Ishikawa (cell line): ENCODE measurements at regions not wholly inside any gene's neighbourhood (a gene's known extent, or its start where the extent isn't known, plus 50 kb on each side); places are given as distances from the start of the nearest gene placed in this dataset.

Source experiments
- CEBPB ChIP-seq: IDR thresholded peaks from 2 replicates; pipeline ENCODE4 v1.6.1; 2012
- CREB1 ChIP-seq: IDR thresholded peaks from 2 replicates; pipeline ENCODE4 v1.6.1; 2012; ENCODE audit warnings: low read depth
- EGR1 ChIP-seq: IDR thresholded peaks from 2 replicates; pipeline ENCODE4 v1.6.1; 2012
- EP300 ChIP-seq: IDR thresholded peaks from 2 replicates; pipeline ENCODE4 v1.6.1; 2012; ENCODE audit warnings: borderline replicate concordance
- FOXM1 ChIP-seq: IDR thresholded peaks from 2 replicates; pipeline ENCODE4 v1.6.1; 2012; ENCODE audit warnings: low read depth, borderline replicate concordance
- MAX ChIP-seq: IDR thresholded peaks from 2 replicates; pipeline ENCODE4 v1.6.1; 2012
- NFIC ChIP-seq: IDR thresholded peaks from 2 replicates; pipeline ENCODE4 v1.6.1; 2012
- RAD21 ChIP-seq: IDR thresholded peaks from 2 replicates; pipeline ENCODE4 v1.6.1; 2012; ENCODE audit warnings: low read depth
- REST ChIP-seq: IDR thresholded peaks from 2 replicates; pipeline ENCODE4 v1.6.1; 2012; ENCODE audit warnings: low read depth, mild to moderate bottlenecking
- TAF1 ChIP-seq: IDR thresholded peaks from 2 replicates; pipeline ENCODE4 v1.6.1; 2012; ENCODE audit warnings: low read depth, mild to moderate bottlenecking
- TCF12 ChIP-seq: IDR thresholded peaks from 2 replicates; pipeline ENCODE4 v1.6.1; 2012; ENCODE audit warnings: low read depth
- TEAD4 ChIP-seq: IDR thresholded peaks from 2 replicates; pipeline ENCODE4 v1.6.1; 2012
- USF1 ChIP-seq: IDR thresholded peaks from 2 replicates; pipeline ENCODE4 v1.6.1; 2012
- YY1 ChIP-seq: IDR thresholded peaks from 2 replicates; pipeline ENCODE4 v1.6.1; 2012; ENCODE audit warnings: low read depth
- ZBTB7A ChIP-seq: IDR thresholded peaks from 2 replicates; pipeline ENCODE4 v1.6.1; 2012; ENCODE audit warnings: low read depth

DNA sequence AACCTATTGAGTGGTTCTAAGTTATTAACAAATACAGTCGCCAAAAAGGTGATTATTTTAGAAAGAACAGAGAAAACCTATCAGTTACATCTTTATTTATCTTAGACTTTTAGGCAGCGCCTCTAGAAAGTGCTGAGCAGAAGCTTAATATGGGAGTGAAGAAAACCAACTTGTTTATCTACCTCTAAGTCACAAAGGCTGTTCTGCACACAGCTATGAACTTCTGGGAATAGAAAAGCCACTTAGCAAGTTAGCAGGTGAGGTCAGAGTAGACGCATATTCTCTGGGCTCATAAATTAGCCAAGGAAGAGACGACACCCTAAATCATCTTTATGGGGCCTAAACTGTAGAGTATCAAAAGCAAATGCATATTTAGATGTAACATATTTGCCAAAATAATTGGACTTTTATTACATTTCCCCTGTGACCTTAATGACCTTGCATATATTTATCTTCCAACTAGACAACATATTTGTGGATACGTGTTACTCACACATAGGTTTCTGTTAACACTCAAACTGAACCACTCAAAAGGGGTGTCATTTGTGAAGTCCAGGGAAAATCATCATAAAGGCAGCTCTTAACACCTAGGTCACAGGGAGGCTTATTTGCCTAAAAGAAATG, 267.1 kb downstream of the ADGB start:
- no peak for TF ChIP-seq EGR1
- no peak for TF ChIP-seq TAF1
- TF ChIP-seq RAD21: no peak
- no peak for TF ChIP-seq TCF12
- TF ChIP-seq USF1: no peak
- no peak for TF ChIP-seq MAX
- no peak for TF ChIP-seq YY1
- no peak for TF ChIP-seq TEAD4
- TF ChIP-seq ZBTB7A: no peak
- no peak for TF ChIP-seq EP300
- TF ChIP-seq CEBPB: no peak
- TF ChIP-seq FOXM1: no peak
- TF ChIP-seq REST: no peak
- no peak for TF ChIP-seq CREB1
- no peak for TF ChIP-seq NFIC

GRCh38 chr6:146866731-146867414, 268.1 kb downstream of the ADGB start:
- TF ChIP-seq RAD21 (no peak), TEAD4 (no peak), FOXM1 (no peak), NFIC (no peak), EP300 (no peak), MAX (no peak), USF1 (no peak), TCF12 (no peak)

GRCh38 chr6:146868671-146869209, 270.0 kb downstream of the ADGB start:
- no peak for TF ChIP-seq FOXM1
- no peak for TF ChIP-seq NFIC
- no peak for TF ChIP-seq MAX
- TF ChIP-seq CEBPB: no peak
- TF ChIP-seq TCF12: no peak
- TF ChIP-seq RAD21: no peak
- no peak for TF ChIP-seq EGR1
- TF ChIP-seq REST: no peak
- no peak for TF ChIP-seq CREB1

DNA sequence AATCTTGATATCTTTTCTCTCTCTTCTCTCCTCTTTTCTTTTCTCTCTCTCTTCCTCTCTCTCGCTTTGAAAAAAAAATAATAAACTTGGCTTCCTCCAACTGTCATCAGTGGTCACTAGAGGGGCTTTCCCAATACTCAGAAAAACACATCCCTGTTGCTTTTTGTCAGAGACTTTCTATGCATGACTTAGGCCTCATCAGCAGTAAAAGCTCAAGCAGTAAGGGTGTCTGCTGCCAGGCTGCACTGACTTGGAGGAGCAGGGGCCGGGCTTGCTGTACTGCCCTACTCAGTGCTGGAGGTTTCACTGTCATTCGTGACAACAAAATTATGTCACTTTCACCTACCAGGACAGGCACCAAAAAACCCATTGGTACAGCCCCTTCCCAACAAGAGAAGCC, 272.0 kb downstream of the ADGB start:
- TF ChIP-seq FOXM1: no peak
- no peak for TF ChIP-seq CREB1

DNA sequence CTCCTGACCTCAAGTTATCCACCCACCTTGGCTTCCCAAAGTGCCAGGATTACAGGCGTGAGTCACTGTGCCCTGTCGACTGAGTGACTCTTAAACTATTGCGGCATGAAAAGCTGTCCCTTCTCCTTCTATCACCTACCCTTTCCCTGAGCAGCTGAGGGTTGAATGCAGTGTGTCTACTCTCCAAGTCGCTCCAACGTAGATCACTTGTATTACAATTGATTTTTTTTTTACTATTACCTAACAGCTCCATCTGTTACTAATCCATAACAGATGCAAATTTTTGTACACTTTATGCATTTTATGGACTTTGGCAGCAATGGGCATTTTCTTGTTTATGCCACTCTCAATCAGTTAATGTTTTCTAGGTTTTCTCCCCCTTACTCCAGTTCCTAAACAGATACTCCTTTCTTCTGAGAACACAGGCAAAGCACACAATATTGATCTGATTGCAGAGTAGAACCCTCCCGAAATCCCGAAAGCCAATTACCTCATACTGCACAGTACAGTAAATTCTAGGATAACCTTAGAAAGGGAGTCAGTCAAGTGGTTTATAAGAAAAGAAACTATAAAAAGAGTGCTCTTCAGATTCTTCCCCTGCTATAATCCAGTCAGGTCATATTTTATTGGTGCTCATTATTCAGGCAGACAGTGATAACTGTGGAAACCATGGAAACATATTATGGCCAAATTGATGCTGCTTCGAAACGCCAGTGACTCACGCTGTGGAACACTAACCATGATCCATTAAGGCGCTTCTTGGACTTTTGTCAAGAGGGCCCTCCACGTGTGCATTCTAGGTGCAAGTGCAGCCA, 273.0 kb downstream of the ADGB start:
- TF ChIP-seq CREB1 (no peak), TCF12 (no peak)

- TF ChIP-seq MAX (no peak), YY1 (no peak), TCF12 (no peak), USF1 (no peak), NFIC (no peak), RAD21 (no peak), EP300 (no peak), TAF1 (no peak), TEAD4 (no peak), CEBPB (no peak), EGR1 (no peak)
Observed at GRCh38 chr6:146872426-146872785, 273.6 kb downstream of the ADGB start.
